ENCODE measurements at regions not wholly inside any gene's neighbourhood (a gene's known extent, or its start where the extent isn't known, plus 50 kb on each side); places are given as distances from the start of the nearest gene placed in this dataset.

GRCh38 chr1:244207042-244207934 lies 156.2 kb downstream of the ZBTB18 start:
- H3K27me3 ChIP-seq (ENCODE audit: insufficient read depth, low read length, poor library complexity, severe bottlenecking), result no peaks in the 10 kb centered on the region
- no peaks in the 10 kb centered on the region for H4K20me1 ChIP-seq (ENCODE audit: insufficient read depth, low read length, poor library complexity, severe bottlenecking)
- no peak overlapping the region for H2AFZ ChIP-seq (ENCODE audit: low read length)
- no peak overlapping the region for H3K9ac ChIP-seq (ENCODE audit: low read depth, low read length, poor library complexity, severe bottlenecking)
- H3K9me2 ChIP-seq (replicated peaks; ENCODE audit: low read depth, low read length), result no peaks in the 10 kb centered on the region
- no peaks in the 10 kb centered on the region for H3F3A ChIP-seq (ENCODE audit: low read depth)
- H3K4me2 ChIP-seq (ENCODE audit: low read depth, low read length, poor library complexity, severe bottlenecking), result no peak overlapping the region
- no peaks in the 10 kb centered on the region for H3K36me3 ChIP-seq (ENCODE audit: insufficient read depth, low read length)
- H3K79me2 ChIP-seq (ENCODE audit: insufficient read depth, low read length), result no peaks in the 10 kb centered on the region
- H3K4me3 ChIP-seq (ENCODE audit: low read length, poor library complexity, severe bottlenecking), result no peak overlapping the region
- H3K9me3 ChIP-seq (ENCODE audit: insufficient read depth, low read depth, low read length), result no peaks in the 10 kb centered on the region
- TF ChIP-seq CTCF (conservative IDR thresholded peaks at IDR 0.05; ENCODE audit: low read length) (no peak), EZH2phosphoT487 (IDR thresholded peaks at IDR 0.05; ENCODE audit: borderline replicate concordance) (no peak)
- H3K4me1 ChIP-seq (ENCODE audit: insufficient read depth, low read length, poor library complexity, severe bottlenecking), result no peaks in the 10 kb centered on the region

GRCh38 chr1:244207935-244208244 lies 156.8 kb downstream of the ZBTB18 start:
- H2AFZ ChIP-seq (ENCODE audit: low read length), result no peak overlapping the region
- H3K4me3 ChIP-seq (ENCODE audit: low read length, poor library complexity, severe bottlenecking), result no peak overlapping the region
- H3K4me1 ChIP-seq (ENCODE audit: insufficient read depth, low read length, poor library complexity, severe bottlenecking), result no peaks in the 10 kb centered on the region
- no peak for TF ChIP-seq EZH2phosphoT487 (IDR thresholded peaks at IDR 0.05; ENCODE audit: borderline replicate concordance)
- no peak for TF ChIP-seq CTCF (conservative IDR thresholded peaks at IDR 0.05; ENCODE audit: low read length)
- no peak overlapping the region for H3K4me2 ChIP-seq (ENCODE audit: low read depth, low read length, poor library complexity, severe bottlenecking)
- no peaks in the 10 kb centered on the region for H3K9me2 ChIP-seq (replicated peaks; ENCODE audit: low read depth, low read length)
- H3F3A ChIP-seq (ENCODE audit: low read depth), result no peaks in the 10 kb centered on the region
- H4K20me1 ChIP-seq (ENCODE audit: insufficient read depth, low read length, poor library complexity, severe bottlenecking), result no peaks in the 10 kb centered on the region
- H3K9me3 ChIP-seq (ENCODE audit: insufficient read depth, low read depth, low read length), result no peaks in the 10 kb centered on the region
- no peaks in the 10 kb centered on the region for H3K79me2 ChIP-seq (ENCODE audit: insufficient read depth, low read length)
- H3K9ac ChIP-seq (ENCODE audit: low read depth, low read length, poor library complexity, severe bottlenecking), result no peak overlapping the region
- no peaks in the 10 kb centered on the region for H3K36me3 ChIP-seq (ENCODE audit: insufficient read depth, low read length)
- no peaks in the 10 kb centered on the region for H3K27me3 ChIP-seq (ENCODE audit: insufficient read depth, low read length, poor library complexity, severe bottlenecking)

GRCh38 chr1:244209955-244210354 lies 158.9 kb downstream of the ZBTB18 start:
- H3K79me2 ChIP-seq (ENCODE audit: insufficient read depth, low read length), result no peaks in the 10 kb centered on the region
- no peaks in the 10 kb centered on the region for H3K27me3 ChIP-seq (ENCODE audit: insufficient read depth, low read length, poor library complexity, severe bottlenecking)
- no peaks in the 10 kb centered on the region for H3K9me3 ChIP-seq (ENCODE audit: insufficient read depth, low read depth, low read length)
- TF ChIP-seq CTCF (conservative IDR thresholded peaks at IDR 0.05; ENCODE audit: low read length), result no peak
- no peak for TF ChIP-seq EZH2phosphoT487 (IDR thresholded peaks at IDR 0.05; ENCODE audit: borderline replicate concordance)
- H2AFZ ChIP-seq (ENCODE audit: low read length), result no peak overlapping the region
- H4K20me1 ChIP-seq (ENCODE audit: insufficient read depth, low read length, poor library complexity, severe bottlenecking), result no peaks in the 10 kb centered on the region
- H3K9ac ChIP-seq (ENCODE audit: low read depth, low read length, poor library complexity, severe bottlenecking), result no peak overlapping the region
- H3F3A ChIP-seq (ENCODE audit: low read depth), result no peaks in the 10 kb centered on the region
- H3K4me2 ChIP-seq (ENCODE audit: low read depth, low read length, poor library complexity, severe bottlenecking), result no peak overlapping the region
- H3K4me1 ChIP-seq (ENCODE audit: insufficient read depth, low read length, poor library complexity, severe bottlenecking), result no peaks in the 10 kb centered on the region
- H3K4me3 ChIP-seq (ENCODE audit: low read length, poor library complexity, severe bottlenecking), result no peak overlapping the region
- no peaks in the 10 kb centered on the region for H3K9me2 ChIP-seq (replicated peaks; ENCODE audit: low read depth, low read length)
- no peaks in the 10 kb centered on the region for H3K36me3 ChIP-seq (ENCODE audit: insufficient read depth, low read length)

Data from Loucy (cell line).